ENCODE measurements at regions not wholly inside any gene's neighbourhood (a gene's known extent, or its start where the extent isn't known, plus 50 kb on each side); places are given as distances from the start of the nearest gene placed in this dataset.
"Not testable (repeated sequence)": the region's sequence is repeated elsewhere in the genome, so short reads cannot be mapped to it uniquely, and the experiment has no call there.

DNA sequence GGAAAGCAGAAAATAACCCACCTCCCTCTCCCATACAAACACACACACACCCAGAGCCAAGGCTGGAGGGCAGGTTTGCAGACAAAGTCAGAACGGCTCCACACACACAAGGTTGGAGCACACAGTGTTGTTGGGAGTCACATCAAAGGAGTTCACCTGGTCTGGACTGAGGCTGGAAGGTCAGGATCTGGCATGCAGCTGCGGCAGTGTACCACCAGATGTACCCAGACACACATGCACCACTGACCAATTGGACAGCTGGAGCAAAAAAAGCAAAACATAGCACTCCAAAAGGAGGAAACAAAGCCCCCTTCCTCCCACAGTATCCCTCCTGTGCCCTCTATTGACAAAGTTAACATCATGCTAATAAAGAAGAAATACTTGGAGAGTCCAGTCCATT, 94.6 kb upstream of the KIF2A start:
- no peak overlapping the region for H3K4me3 ChIP-seq
- no peaks in the 10 kb centered on the region for H3K9me3 ChIP-seq
- no peak for DNase-seq
- TF ChIP-seq, protein P1, sequence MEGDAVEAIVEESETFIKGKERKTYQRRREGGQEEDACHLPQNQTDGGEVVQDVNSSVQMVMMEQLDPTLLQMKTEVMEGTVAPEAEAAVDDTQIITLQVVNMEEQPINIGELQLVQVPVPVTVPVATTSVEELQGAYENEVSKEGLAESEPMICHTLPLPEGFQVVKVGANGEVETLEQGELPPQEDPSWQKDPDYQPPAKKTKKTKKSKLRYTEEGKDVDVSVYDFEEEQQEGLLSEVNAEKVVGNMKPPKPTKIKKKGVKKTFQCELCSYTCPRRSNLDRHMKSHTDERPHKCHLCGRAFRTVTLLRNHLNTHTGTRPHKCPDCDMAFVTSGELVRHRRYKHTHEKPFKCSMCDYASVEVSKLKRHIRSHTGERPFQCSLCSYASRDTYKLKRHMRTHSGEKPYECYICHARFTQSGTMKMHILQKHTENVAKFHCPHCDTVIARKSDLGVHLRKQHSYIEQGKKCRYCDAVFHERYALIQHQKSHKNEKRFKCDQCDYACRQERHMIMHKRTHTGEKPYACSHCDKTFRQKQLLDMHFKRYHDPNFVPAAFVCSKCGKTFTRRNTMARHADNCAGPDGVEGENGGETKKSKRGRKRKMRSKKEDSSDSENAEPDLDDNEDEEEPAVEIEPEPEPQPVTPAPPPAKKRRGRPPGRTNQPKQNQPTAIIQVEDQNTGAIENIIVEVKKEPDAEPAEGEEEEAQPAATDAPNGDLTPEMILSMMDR (IDR thresholded peaks at IDR 0.05), result no peak
- no peak for TF ChIP-seq POLR2A (IDR thresholded peaks at IDR 0.05)
- no peak overlapping the region for H3K27ac ChIP-seq
- no peaks in the 10 kb centered on the region for H3K27me3 ChIP-seq
- whole genome bisulfite sequencing, 2 donors, result 77 to 79% methylated on average over 2 of the region's 2 CpGs
- no peaks in the 10 kb centered on the region for H3K4me1 ChIP-seq
- H3K36me3 ChIP-seq (ENCODE audit: low read depth, missing control alignments), result no peaks in the 10 kb centered on the region
- intact Hi-C loops (cut with DNase I; ENCODE audit: low total_unique reads), result no loop called here

DNA sequence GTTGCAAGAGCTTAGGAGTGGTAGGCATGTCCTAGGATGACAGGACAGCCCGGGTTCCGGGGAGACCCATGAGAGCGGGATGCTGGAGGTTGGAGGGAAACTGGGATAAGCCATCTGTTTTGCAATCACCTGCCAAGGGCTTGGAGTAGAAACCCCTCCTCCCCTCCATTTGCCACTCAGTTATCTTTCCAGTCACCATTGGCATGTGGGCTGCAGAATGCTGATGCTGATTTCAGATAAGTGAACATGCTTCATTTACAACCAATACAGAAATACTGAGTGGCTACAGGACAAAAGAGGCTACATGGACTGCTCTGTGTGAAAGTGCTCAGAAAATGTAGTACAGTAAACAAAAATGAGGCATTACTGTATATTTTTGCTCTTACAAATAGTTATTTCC, 93.4 kb upstream of the KIF2A start:
- H3K4me1 ChIP-seq, result no peaks in the 10 kb centered on the region
- WGBS, 2 donors, result 84 to 95% methylated on average over 3 of the region's 3 CpGs
- no peaks in the 10 kb centered on the region for H3K27me3 ChIP-seq
- no peak for DNase-seq
- H3K4me3 ChIP-seq, result no peak overlapping the region
- TF ChIP-seq, protein P1 (IDR thresholded peaks at IDR 0.05), result no peak
- TF ChIP-seq POLR2A (IDR thresholded peaks at IDR 0.05), result no peak
- H3K27ac ChIP-seq, result no peak overlapping the region
- intact Hi-C loops (cut with DNase I; ENCODE audit: low total_unique reads), result no loop called here
- H3K9me3 ChIP-seq, result no peaks in the 10 kb centered on the region
- no peaks in the 10 kb centered on the region for H3K36me3 ChIP-seq (ENCODE audit: low read depth, missing control alignments)

DNA sequence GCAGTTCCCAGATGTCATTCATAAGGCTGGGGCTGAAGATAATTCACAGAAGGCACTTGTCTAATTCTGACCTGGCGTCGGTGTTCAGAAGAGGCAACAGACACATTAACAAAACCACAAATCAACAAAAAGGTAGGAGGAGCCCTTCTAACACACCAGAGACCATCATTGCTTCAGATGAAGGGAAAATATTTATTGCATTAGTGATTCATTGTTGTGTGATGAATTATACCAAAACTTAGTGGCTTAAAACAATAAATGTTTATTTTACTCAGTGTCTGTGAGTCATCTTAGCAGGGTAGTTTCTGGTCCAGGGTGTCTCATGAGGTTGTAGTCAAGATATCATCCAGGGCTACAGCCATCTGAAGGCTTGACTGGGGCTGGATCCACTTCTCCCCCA, 91.3 kb upstream of the KIF2A start:
- H3K27me3 ChIP-seq, result no peaks in the 10 kb centered on the region
- 74 to 78% methylated on average over 2 of the region's 2 CpGs for WGBS, 2 donors
- TF ChIP-seq, protein P1 (IDR thresholded peaks at IDR 0.05), result no peak
- TF ChIP-seq POLR2A (IDR thresholded peaks at IDR 0.05), result no peak
- no peak overlapping the region for H3K27ac ChIP-seq
- no peaks in the 10 kb centered on the region for H3K36me3 ChIP-seq (ENCODE audit: low read depth, missing control alignments)
- H3K9me3 ChIP-seq, result no peaks in the 10 kb centered on the region
- no peak for DNase-seq
- intact Hi-C loops (cut with DNase I; ENCODE audit: low total_unique reads), result no loop called here
- no peak overlapping the region for H3K4me3 ChIP-seq
- H3K4me1 ChIP-seq, result no peaks in the 10 kb centered on the region

DNA sequence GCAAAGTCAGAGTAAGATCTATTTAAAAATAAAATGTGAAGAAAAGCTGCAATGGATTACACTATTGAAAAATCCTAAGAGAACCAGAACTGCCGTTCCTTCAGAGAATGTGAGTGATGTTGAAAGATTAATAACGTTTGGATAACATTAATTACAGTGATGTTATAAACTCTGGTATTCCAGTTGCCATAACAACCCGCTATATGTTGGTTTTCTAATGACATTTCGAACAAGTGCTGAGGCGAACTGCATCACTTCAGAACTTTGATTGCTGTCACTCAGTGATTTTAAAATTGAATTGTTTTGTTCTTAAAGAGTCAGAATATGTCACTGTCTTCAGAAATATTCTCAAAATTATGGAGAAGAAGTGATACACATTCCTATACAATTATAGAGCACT, 89.4 kb upstream of the KIF2A start:
- DNase-seq; H3K36me3 ChIP-seq (ENCODE audit: low read depth, missing control alignments); intact Hi-C loops (cut with DNase I; ENCODE audit: low total_unique reads); H3K27ac ChIP-seq; H3K4me3 ChIP-seq; H3K4me1 ChIP-seq; H3K9me3 ChIP-seq; H3K27me3 ChIP-seq: not testable (repeated sequence)
- WGBS, 2 donors, result 71 to 73% methylated on average over 5 of the region's 5 CpGs

DNA sequence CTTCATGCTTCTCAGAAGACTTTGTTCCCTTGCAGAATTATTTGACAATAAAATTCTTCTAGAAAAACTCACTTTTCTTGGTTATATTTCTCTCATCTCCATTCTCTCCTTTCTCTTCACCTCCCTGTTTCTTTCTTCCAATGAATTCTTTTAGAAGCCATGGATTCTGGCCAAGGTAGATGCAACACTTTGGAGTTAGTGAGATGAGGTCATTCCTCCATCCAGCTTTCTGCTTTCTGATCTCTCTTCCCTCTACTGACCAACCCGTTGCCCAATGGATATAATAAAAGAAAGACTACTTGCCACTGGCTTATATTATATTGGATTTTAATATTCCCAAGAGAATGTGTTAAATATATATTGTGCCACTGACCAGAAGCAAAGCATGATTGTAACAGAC, 88.9 kb upstream of the KIF2A start:
- H3K36me3 ChIP-seq (ENCODE audit: low read depth, missing control alignments); H3K27ac ChIP-seq; intact Hi-C loops (cut with DNase I; ENCODE audit: low total_unique reads); H3K9me3 ChIP-seq; H3K27me3 ChIP-seq; H3K4me1 ChIP-seq; DNase-seq; H3K4me3 ChIP-seq: not testable (repeated sequence)
- WGBS, 2 donors, result 61 to 81% methylated on average over 1 of the region's 1 CpG

DNA sequence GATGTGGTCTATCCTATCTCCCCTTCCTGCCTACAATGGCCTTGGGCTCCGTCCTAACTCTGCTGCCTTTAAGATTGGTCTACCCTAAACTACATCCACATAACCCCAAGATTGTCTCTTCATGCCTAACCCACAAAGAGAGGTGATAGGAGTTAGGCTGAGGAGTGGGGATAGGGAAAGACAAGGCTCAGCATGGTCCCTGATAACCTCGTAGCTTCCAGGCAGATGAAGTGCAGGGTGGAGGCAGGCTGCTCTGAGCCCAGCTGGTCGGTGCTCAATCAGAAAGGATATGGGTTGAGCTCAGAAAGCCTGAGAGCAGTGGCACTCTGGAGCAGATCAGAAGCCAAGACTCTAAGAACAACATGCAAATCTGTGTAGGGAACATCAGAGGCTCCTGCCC, 87.1 kb upstream of the KIF2A start:
- DNase-seq; H3K36me3 ChIP-seq (ENCODE audit: low read depth, missing control alignments); H3K4me3 ChIP-seq; H3K4me1 ChIP-seq; H3K27me3 ChIP-seq; H3K9me3 ChIP-seq; intact Hi-C loops (cut with DNase I; ENCODE audit: low total_unique reads); H3K27ac ChIP-seq: not testable (repeated sequence)
- 54 to 80% methylated on average over 3 of the region's 3 CpGs for WGBS, 2 donors

DNA sequence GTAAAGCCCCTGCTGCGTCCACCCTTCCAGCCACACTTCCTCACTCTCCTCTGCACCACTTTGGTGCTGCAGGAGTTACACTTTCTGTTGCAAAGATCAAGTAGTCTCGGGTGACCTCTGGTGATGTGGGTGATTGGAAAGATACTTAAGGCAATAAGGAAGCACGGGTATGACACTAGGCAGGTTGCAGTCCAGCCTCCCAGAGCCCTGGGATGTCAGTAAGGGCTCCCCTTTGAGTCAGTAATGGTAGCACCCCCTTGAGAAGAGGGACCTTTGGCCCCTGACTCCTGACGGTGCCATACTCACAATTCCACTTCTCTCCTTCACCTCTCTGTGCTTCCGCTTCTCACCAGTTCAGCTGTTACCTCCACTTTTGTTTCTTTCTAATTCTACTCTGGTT, 84.1 kb upstream of the KIF2A start:
- H3K27me3 ChIP-seq, result not testable (repeated sequence)

DNA sequence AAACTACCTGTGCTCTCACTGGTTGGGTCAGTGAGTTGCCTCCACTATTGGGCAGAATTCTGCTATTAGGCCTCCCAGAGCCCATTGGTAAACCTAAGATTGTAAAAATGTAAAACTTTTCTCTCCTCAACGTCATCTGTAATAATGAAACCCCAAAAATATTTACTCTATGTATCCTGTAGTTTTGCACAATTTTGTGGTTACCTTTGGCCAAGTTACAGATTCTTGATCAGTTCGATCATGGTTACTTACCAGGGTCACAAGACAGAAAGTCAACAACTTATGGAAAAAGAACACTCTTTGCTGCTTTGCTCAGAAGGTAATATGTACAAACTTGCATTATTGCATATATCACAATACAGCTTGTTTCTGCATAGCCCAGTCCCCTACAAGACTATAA, 83.7 kb upstream of the KIF2A start:
- not testable (repeated sequence) for H3K36me3 ChIP-seq (ENCODE audit: low read depth, missing control alignments); H3K27ac ChIP-seq; H3K4me1 ChIP-seq; H3K27me3 ChIP-seq; H3K4me3 ChIP-seq; H3K9me3 ChIP-seq; DNase-seq
- 13 to 57% methylated on average over 1 to 2 of the region's 2 CpGs for WGBS, 2 donors
- intact Hi-C loops (cut with DNase I; ENCODE audit: low total_unique reads), result loop anchor here (10.0 kb wide), 1 partner anchor 132 kb away; no protein-coding TSS in a partner anchor

More for the DNA sequence above, 84.1 kb upstream of the KIF2A start:
- H3K27ac ChIP-seq; DNase-seq; H3K9me3 ChIP-seq; H3K36me3 ChIP-seq (ENCODE audit: low read depth, missing control alignments); H3K4me3 ChIP-seq; H3K4me1 ChIP-seq: not testable (repeated sequence)
- intact Hi-C loops (cut with DNase I; ENCODE audit: low total_unique reads), result loop anchor here (10.0 kb wide), 1 partner anchor 133 kb away; no protein-coding TSS in a partner anchor
- WGBS, 2 donors, result 70 to 88% methylated on average over 5 of the region's 5 CpGs

Data from testis (tissue), 2 donors.